CD4-positive, alpha-beta T cell (primary cell): ENCODE measurements at regions not wholly inside any gene's neighbourhood (a gene's known extent, or its start where the extent isn't known, plus 50 kb on each side); places are given as distances from the start of the nearest gene placed in this dataset.

Experiments used
- ATAC-seq: fragments of 200-7000 bp; cut with Tn5 transposase; one replicate; pipeline ENCODE4 v1.10.0; 2022; ENCODE audit warnings: mild to moderate bottlenecking; ENCODE audit not compliant: poor library complexity
- CTCF ChIA-PET: fragments of 350-600 bp; sonication (Branson Sonifier 250); formaldehyde crosslinking; loops from one replicate; lab custom pipeline; 2021; ENCODE audit warnings: antibody characterized with exemption, inconsistent platforms; lab: Charles Lee
- POLR2A ChIA-PET: fragments of 350-600 bp; sonication (Branson Sonifier 250); formaldehyde crosslinking; loops from one replicate; lab custom pipeline; 2021; ENCODE audit warnings: antibody characterized with exemption, inconsistent platforms; lab: Charles Lee
- DNase-seq, 14 experiments: peaks; one replicate each; pipeline ENCODE4 v3.0.0-alpha.2; 2013 to 2020; ENCODE audit warnings: mixed read lengths in 2 of 14
- H3K27ac ChIP-seq, 2 donors: one replicate each; pipeline versions ENCODE4 v1.5.1 to v1.7.0; 2013; ENCODE audit warnings: low read length in 2 of 2, low read depth in 1 of 2, mild to moderate bottlenecking in 1 of 2
- H3K27me3 ChIP-seq, 2 experiments: 1 replicate in 1 of 2; 2 replicates in 1 of 2; pipeline versions ENCODE4 v1.6.1 to v1.7.0; 2013; ENCODE audit warnings: low read length in 2 of 2, control low read depth in 1 of 2, mild to moderate bottlenecking in 1 of 2, moderate library complexity in 1 of 2; ENCODE audit not compliant: insufficient read depth in 2 of 2, control insufficient read depth in 1 of 2
- H3K36me3 ChIP-seq: one replicate; pipeline ENCODE4 v1.6.1; 2013; ENCODE audit warnings: low read length, control low read depth; ENCODE audit not compliant: insufficient read depth
- H3K4me1 ChIP-seq: one replicate; pipeline ENCODE4 v1.6.1; 2013; ENCODE audit warnings: low read length, control low read depth; ENCODE audit not compliant: insufficient read depth
- H3K4me3 ChIP-seq: one replicate; pipeline ENCODE4 v1.5.1; 2013; ENCODE audit warnings: mild to moderate bottlenecking, low read length, moderate library complexity
- H3K9me3 ChIP-seq, 2 experiments: 1 replicate in 1 of 2; 2 replicates in 1 of 2; pipeline versions ENCODE4 v1.6.1 to v1.7.0; 2013; ENCODE audit warnings: low read length in 2 of 2, mild to moderate bottlenecking in 2 of 2, control low read depth in 1 of 2, moderate library complexity in 1 of 2; ENCODE audit not compliant: control insufficient read depth in 1 of 2, insufficient read depth in 1 of 2
- H3K27ac Mint-ChIP-seq: one replicate; pipeline ENCODE4 v1.8.0; 2020; ENCODE audit warnings: mixed read lengths
- H3K27me3 Mint-ChIP-seq: one replicate; pipeline ENCODE4 v1.8.0; 2021; ENCODE audit warnings: mixed read lengths
- H3K36me3 Mint-ChIP-seq: one replicate; pipeline ENCODE4 v1.8.0; 2021; ENCODE audit warnings: low read depth, mixed read lengths
- H3K4me1 Mint-ChIP-seq: one replicate; pipeline ENCODE4 v1.8.0; 2021; ENCODE audit warnings: low read depth, mixed read lengths
- H3K4me3 Mint-ChIP-seq: one replicate; pipeline ENCODE4 v1.8.0; 2020; ENCODE audit warnings: mild to moderate bottlenecking, mixed read lengths
- H3K9me3 Mint-ChIP-seq: one replicate; pipeline ENCODE4 v1.8.0; 2020; ENCODE audit warnings: mixed read lengths
- intact Hi-C, 2 experiments: fragments of 100-400 bp; cut with DNase I in 1 of 2; cut with micrococcal nuclease in 1 of 2; formaldehyde crosslinking; loops; one replicate each; pipeline versions ENCODE4 v1.15.1 to v1.9.0; 2023 to 2025; cut with DNase I, micrococcal nuclease
- TF ChIP-seq, protein P1 (sequence below): fragments of 200-600 bp; IDR thresholded peaks from one replicate; pipeline ENCODE4 v1.8.0; 2022; ENCODE audit warnings: antibody characterized with exemption, mild to moderate bottlenecking

DNA sequence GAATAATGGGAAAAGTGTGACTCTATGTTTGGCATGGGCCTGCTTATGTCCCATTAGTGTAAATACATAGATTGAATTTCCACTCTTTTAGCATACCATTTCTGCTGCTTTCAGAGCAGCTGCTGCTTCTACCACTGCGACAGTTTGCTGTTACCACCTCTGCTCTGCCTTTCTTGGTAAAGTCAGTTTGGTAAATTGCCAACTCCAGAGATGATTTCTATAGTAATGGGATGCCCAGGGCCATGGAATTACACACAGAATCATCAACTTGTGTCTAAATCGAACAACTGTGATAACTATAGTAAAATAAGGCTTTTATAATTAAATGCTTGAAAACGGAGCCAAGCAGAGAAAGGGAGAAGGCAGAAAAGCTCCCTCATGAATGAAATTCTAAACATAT is 168.4 kb upstream of the VEPH1 start:
- Histone ChIP-seq H3K4me1 (no peaks in the 10 kb centered on the region), H3K27me3 (no peaks in the 10 kb centered on the region), H3K36me3 (no peaks in the 10 kb centered on the region), H3K9me3 (peaks cover 0 to 5% of the 10 kb centered on the region in 2 experiments), H3K4me3 (no peak overlapping the region), H3K27ac (no peak overlapping the region)
- ATAC-seq: no peak
- H3K27ac Mint-ChIP-seq: no peak overlapping the region
- CTCF ChIA-PET: no interaction called here
- no peak overlapping the region for H3K4me3 Mint-ChIP-seq
- no peak for DNase-seq
- no peaks in the 10 kb centered on the region for H3K4me1 Mint-ChIP-seq
- H3K9me3 Mint-ChIP-seq: no peaks in the 10 kb centered on the region
- no peaks in the 10 kb centered on the region for H3K36me3 Mint-ChIP-seq
- intact Hi-C loops: no loop called here
- TF ChIP-seq, protein P1, sequence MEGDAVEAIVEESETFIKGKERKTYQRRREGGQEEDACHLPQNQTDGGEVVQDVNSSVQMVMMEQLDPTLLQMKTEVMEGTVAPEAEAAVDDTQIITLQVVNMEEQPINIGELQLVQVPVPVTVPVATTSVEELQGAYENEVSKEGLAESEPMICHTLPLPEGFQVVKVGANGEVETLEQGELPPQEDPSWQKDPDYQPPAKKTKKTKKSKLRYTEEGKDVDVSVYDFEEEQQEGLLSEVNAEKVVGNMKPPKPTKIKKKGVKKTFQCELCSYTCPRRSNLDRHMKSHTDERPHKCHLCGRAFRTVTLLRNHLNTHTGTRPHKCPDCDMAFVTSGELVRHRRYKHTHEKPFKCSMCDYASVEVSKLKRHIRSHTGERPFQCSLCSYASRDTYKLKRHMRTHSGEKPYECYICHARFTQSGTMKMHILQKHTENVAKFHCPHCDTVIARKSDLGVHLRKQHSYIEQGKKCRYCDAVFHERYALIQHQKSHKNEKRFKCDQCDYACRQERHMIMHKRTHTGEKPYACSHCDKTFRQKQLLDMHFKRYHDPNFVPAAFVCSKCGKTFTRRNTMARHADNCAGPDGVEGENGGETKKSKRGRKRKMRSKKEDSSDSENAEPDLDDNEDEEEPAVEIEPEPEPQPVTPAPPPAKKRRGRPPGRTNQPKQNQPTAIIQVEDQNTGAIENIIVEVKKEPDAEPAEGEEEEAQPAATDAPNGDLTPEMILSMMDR: no peak
- peaks cover 3% of the 10 kb centered on the region for H3K27me3 Mint-ChIP-seq
- POLR2A ChIA-PET: no interaction called here

DNA sequence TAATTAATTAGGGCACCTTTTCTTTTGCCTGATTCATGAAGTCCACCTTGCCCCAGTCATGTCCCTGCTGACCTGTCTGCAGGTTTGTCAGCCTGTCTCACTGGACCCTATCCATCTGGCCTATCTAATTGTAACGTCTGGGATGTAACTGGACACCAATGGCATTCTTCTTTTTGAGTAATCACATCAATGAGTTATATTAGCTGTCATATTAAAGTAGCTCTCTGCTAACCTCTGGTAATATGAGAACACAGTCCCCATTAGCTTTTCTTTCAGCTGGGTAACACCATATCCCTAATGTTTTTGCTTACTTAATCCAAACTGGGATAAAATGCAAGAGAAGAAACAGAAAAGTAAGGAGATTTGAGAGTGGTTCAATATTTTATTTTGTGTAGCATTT is 166.2 kb upstream of the VEPH1 start:
- Histone ChIP-seq H3K36me3 (no peaks in the 10 kb centered on the region), H3K27ac (no peak overlapping the region), H3K27me3 (no peaks in the 10 kb centered on the region), H3K9me3 (peaks cover 0 to 5% of the 10 kb centered on the region in 2 experiments), H3K4me3 (no peak overlapping the region), H3K4me1 (no peaks in the 10 kb centered on the region)
- DNase-seq (no peak), ATAC-seq (no peak)
- intact Hi-C loops: no loop called here
- TF ChIP-seq, protein P1: no peak
- H3K36me3 Mint-ChIP-seq: no peaks in the 10 kb centered on the region
- ChIA-PET CTCF (no interaction called here), POLR2A (no interaction called here)
- no peaks in the 10 kb centered on the region for H3K9me3 Mint-ChIP-seq
- no peak overlapping the region for H3K4me3 Mint-ChIP-seq
- H3K27ac Mint-ChIP-seq: no peak overlapping the region
- H3K4me1 Mint-ChIP-seq: no peaks in the 10 kb centered on the region
- peaks cover 3% of the 10 kb centered on the region for H3K27me3 Mint-ChIP-seq

DNA sequence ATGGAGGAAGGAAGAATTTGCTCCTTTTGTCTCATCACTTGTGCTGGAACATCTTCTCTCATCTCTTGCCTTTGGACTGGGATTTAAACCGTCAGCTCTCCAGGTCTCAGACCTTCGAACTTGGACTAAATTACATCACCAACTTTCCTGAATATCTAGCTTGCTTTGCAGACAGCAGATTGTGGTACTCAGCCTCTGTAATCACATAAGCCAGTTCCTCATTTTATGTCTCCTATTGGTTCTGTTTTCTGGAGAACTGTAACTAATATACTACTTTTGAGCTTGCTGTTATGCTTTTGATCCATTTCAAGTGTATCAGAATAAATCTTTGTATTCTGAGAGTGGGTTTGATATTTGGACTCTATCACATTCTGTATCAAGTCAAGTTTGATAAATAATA is 164.3 kb upstream of the VEPH1 start:
- no peak overlapping the region for H3K27ac ChIP-seq
- ChIA-PET CTCF (no interaction called here), POLR2A (no interaction called here)
- no peaks in the 10 kb centered on the region for H3K4me1 Mint-ChIP-seq
- no peaks in the 10 kb centered on the region for H3K36me3 ChIP-seq
- H3K4me1 ChIP-seq: no peaks in the 10 kb centered on the region
- TF ChIP-seq, protein P1: no peak
- no peak overlapping the region for H3K4me3 Mint-ChIP-seq
- intact Hi-C loops: no loop called here
- H3K9me3 ChIP-seq: peaks cover 0 to under 1% of the 10 kb centered on the region in 2 experiments
- H3K4me3 ChIP-seq: no peak overlapping the region
- ATAC-seq: no peak
- no peaks in the 10 kb centered on the region for H3K36me3 Mint-ChIP-seq
- no peaks in the 10 kb centered on the region for H3K9me3 Mint-ChIP-seq
- no peaks in the 10 kb centered on the region for H3K27me3 ChIP-seq
- no peak for DNase-seq
- peaks cover 3% of the 10 kb centered on the region for H3K27me3 Mint-ChIP-seq
- H3K27ac Mint-ChIP-seq: no peak overlapping the region
